ENCODE measurements at regions not wholly inside any gene's neighbourhood (a gene's known extent, or its start where the extent isn't known, plus 50 kb on each side); places are given as distances from the start of the nearest gene placed in this dataset.

DNA sequence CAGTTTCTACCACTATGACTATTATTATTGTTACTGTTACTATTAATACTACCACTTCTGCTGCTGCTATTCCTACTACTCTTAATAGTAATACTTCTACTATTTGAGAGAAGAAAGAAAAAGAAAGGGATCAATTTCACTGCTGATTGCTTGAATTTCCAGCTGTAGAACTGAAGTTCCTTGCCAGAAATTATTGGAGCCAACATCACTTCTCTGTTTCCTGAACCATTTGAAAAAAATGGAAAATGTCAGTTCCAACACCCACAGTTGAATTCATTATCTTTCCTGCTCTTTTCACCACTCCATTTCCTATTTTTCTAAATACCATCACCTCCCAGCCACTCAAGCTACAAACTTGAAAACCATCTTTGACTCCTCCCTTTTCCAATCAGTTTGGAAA lies 54.1 kb upstream of the PIK3C2G start:
- DNase-seq (ENCODE audit: low read depth) = no peak

DNA sequence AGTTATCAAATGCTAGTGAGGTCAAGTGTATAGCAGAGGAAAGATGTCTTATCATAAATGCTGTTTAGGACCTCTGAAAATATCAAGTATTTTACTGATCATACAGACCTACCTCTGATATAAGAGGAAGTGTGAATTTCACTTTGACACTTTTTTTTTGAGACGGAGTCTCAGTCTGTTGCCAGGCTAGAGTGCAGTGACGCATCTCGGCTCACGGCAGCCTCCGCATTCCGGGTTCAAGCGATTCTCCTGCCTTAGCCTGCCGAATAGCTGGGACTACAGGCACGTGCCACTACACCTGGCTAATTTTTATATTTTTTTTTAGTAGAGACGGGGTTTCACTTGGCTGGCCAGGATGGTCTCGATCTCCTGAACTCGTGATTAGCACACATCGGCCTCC lies 55.1 kb upstream of the PIK3C2G start:
- no peak for DNase-seq (ENCODE audit: low read depth)

DNA sequence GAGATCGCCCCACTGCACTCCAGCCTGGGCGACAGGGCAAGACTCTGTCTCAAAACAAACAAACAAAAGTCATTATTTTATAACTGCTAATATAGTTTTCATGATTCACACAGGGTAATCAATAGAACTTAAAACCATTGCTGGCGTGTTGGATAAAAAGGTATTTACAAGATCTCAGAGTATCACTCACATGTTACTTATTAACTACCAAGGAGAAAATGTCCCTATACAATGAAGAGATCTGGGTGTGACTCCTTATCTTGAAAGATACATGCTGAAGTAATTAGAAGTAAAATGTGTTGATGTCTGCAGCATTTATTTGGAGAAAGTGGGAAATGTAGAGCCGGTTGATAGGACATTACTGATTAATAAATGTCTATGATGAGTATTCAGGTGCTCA lies 57.3 kb upstream of the PIK3C2G start:
- DNase-seq (ENCODE audit: low read depth) = no peak

DNA sequence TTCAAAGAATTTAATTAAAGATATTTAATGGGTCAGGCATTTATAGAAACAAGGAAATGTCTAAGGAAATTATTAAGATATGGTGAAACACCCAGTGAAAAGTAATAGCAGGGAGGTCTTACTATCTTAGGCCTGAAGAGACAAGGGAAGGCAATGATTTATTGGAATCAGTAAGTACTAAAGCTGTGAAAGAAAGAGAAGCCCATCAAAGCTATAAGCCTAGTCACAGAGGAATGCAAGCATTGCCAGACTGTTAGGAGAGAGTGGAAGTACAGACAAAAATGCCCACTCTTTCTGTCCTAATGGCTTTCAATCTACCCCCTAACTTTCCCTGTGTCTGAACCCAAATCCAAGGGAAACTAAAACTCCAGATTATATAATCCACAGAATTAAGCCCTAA lies 69.2 kb upstream of the PIK3C2G start:
- DNase-seq (ENCODE audit: low read depth) = no peak

DNA sequence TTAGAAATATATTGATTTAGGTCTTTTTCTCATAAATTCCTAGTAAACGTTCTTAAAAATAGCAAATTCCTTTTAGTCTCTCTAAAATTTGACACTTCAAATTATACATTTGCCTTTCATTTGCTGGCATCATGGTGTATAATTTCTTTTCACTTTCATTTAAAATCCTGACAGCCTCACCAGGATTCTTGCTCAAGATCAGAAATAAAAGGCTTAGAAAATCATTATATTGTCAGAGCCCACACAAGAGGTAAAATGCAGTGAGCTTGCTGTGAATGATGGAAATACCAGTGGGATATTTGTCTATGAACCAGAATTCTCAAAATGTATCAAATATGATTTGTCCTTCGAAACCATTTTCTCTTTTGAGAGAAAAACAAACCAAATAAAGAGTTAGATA lies 78.2 kb upstream of the PIK3C2G start:
- no peak for DNase-seq (ENCODE audit: low read depth)

DNA sequence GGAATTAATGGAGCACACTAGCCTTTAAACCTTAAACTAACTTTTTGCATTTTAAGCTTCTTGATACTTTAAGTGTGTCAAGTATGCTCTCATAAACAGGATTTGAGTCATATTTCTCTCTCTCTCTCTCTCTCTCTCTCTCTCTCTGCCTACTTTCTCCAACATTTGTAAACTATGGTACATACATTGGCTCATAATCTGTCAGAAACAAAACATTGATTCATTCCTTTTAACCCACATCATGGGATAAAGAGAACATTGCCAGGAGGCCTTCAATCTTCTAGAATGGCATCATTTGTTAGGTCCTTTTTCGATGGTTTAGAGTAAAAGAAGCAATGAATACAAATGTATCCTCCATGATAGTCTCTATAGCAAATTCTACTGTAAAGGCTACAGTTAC lies 81.6 kb upstream of the RERGL start:
- peak; percentile 63 for DNase-seq (ENCODE audit: low read depth)

DNA sequence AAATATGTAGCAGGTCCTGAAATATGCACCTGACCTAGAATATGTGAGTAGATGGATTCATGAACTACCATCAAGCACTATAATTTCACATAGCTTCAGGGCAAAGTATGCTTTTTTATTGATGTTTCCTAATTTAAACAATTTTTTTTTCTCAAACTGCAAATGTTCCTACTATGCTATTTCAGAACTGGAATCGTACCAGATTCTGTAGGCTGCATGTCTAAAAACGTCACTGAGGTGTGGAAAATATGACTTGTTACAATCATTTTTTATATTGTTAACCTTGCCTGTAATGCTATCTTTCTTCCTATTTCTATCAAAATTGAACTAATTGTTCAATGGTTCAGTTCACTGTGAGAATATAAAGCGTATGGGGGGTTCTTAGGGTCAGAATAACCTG lies 78.0 kb upstream of the RERGL start:
- no peak for DNase-seq (ENCODE audit: low read depth)

DNA sequence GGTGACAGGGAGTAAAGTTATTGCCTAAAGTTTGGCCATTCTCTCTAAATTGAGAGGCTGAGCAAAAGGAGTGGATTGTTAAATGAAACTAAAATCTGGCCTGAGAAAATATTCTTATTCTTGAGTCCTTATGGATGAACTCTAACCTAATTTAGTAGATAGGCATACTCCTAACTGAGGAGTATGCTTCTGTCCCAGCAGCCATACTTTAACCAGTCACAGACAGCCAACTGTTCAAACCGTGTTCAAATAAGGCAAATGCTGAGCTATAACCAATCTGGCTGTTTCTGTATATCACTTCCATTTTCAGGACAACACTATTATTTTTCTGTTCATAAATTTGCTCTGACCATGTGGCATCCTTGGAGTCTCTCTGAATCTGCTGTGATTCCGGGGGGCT lies 75.9 kb upstream of the RERGL start:
- DNase-seq (ENCODE audit: low read depth) = no peak

DNA sequence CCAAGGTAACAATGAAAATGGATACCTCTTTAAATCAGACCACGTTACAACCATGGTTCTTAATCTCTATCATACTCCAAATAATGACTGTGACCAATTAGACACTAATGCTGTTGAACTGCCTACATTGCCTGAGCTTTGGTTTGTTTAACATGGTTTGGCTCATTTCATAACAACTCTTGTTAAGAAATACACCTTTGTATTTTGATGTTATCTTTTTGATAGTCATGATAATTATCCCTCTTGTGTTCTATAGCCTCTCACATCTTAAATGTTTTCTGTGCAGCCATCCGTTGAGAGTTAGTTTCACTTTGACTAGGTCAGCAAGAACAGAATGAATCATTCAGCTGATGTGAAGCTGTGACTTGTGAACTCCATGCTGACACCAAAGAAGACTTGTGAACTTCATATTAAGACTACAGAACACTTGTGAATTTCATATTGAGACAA lies 75.5 kb upstream of the RERGL start:
- DNase-seq (ENCODE audit: low read depth) = no peak

DNA sequence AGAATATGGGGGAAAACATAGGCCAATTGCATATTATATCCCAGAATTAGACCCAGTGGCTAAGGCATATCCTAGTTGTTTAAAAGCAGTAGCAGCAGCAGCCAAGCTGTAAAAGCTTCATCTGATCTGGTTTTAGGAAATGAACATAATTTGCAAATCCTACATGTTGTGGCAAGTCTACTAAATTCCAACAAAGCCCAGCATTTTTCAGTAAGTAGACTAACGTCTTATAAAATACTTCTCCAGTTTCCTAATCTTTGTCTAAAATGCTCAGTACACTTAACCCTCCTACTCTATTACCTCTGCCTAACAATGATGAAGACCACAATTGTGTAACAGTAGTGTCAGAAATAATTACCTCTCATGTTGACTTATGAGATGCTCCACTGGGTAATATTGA lies 70.9 kb upstream of the RERGL start:
- no peak for DNase-seq (ENCODE audit: low read depth)

DNA sequence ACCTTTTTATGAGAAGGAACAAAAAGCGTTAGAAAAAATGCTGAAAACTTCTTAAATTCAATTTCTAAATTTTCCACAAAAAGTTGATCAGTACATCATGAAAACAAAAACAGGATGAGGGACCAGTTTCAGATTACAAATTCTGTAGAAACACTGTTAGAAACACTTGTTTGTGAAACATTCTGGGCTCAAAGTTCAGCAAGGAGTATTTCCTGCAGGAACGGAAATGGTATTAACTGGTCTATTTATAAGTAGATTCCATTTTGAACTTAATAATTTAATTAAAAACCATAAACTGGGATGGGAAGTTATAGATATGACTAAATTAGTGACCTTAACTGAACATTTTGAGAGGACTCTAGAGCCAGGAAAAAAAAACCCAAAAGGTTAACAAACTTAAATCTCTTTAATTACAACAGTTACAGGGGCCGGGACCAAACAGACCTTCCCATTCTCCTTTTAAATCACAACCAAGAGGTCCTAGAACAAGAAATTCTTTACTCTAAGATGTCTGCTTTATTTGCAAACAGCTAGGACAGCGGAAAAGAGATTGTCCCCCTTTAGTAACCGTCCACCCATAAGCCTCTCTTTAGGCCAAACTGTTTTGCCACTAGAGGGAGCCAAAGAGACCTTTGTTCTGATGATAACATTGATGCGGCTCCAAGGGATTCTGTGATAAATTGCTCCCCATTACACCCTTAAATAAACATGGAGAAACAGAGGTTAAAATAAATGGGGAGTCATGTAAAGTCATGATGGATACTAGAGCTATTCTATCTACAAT lies 69.0 kb upstream of the RERGL start:
- no peak for DNase-seq (ENCODE audit: low read depth)

DNA sequence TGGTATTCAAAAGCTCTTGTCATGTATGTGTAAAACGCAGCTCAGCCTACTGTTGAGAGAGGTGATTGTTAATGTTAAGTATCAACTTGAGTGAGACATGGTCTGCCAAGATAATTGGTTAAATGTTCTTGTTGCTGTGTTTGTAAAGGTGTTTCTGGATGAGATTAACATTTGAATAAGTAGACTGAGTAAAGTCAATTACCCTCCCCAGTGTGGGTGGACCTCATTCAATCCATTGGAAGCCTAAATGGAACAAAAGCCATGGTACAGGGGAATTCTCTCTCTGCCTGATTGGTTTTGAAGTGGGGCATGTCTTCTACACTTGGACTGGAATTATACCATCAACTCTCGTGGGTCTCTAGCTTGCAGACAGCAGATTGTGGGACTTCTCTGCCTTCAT lies 63.8 kb upstream of the RERGL start:
- DNase-seq (ENCODE audit: low read depth) = no peak

DNA sequence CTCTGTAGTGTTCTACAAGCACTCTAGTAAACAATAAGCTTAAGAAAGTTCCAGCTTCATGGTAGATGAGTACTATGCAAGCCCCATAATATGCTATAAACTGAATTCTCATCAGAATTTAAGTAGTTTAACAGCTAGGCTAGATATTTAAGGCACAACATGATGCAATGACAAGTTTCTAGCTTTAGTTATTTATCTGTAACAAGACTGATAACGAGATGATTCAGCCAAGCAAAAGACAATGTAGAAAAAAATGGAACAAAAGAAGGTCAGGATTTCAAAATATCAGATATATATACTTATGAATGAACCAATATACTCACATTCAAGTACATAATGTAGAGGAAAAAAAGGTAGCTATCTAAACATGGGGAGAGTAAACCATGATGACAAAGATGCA lies 61.0 kb upstream of the RERGL start:
- DNase-seq (ENCODE audit: low read depth) = no peak

DNA sequence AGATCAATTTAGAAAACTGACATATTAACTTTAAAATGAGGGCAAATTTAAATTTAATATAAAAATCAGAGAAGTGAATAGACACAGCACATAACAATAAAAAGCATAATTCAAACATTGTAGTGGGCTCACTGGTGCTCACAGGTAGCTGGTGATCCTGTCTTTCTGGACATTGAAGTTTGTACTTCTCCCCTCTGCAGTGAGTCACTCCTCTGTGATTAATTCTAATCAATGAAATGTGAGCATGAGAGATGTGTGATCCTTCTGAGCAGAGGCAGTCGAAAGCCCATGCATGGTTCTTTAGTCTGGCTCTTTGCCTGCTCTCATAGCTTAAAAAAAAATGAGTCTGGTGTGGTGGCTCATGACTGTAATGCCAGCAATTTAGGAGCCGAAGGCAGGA lies 59.0 kb upstream of the RERGL start:
- no peak for DNase-seq (ENCODE audit: low read depth)

DNA sequence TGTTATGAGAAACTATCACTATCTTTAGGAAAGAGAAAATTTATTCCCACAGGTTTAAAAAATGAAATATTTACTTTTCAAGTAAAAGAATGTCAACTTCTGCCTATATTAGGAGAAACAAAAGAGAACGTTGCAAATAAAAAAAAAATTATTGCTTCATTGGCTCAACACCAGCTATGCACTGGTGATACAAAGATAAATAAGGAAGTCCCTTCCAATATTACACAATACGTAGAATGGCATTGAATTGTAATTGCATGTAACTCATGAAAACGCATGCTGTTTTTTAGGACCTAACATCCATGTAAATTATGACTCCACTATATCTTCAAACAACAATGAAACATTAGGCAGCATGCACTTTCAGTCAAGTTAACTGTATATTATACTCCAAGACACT lies 56.4 kb upstream of the RERGL start:
- no peak for DNase-seq (ENCODE audit: low read depth)

DNA sequence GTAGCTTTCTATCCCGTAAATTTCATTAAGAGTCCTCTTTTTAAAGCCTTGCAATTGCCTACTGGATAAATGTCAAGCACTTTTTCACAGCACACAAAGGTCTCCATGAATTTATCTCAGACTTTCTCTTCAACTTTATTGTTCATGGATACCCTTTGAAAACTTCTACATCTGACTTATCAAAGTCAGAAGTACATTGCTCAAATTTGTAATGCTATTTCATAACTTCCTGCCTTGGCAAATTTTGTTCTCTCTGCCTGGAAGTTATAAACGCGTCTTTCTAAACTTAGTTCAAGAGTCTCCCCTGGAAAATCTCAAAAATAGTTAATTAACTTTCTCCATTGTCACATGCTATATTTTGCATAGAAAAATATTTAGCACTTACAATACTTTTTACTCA lies 55.9 kb upstream of the RERGL start:
- no peak for DNase-seq (ENCODE audit: low read depth)

DNA sequence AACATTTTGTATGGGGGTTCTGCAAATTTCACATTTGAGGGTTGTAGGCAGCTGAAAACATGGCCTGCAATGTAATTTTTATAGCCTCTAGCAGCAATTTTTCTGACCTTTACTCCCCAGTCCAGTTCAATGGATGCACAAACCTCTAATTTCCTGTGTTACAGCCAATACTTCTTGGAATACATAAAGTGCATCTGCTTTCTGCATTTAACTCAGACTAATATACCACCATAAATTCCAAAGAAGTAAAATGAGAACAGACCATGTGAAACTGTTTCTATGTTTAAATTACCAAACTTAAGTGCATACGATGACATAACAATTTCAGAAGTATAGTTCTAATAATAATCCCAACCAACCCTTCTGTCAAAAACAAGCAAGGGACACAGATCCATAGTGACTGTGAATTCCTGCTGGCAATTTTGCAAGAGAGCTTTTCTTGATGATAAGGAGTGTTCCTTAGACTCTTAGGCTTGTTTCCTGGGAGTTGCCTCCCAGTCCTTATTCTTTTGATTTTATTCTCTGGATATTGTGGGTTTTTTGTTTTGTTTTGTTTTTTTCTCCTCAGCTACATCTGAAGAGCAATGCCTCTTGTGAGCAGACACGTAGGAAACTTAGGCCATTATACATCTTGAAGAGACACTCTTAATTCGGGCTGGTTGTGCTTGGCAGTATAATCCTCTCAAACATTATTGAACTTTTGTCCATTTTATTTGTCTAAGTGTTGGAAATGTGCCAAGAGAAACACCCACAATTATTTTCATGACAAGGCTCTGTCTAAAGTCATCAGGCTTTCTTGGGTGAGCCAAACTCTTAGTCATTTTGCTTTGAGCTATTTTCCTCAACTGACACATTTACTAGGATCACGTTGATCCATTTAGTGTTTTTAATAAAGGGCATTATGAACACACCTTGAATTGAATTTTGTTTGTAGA lies 51.3 kb upstream of the RERGL start:
- DNase-seq (ENCODE audit: low read depth) = peak; percentile 18

DNA sequence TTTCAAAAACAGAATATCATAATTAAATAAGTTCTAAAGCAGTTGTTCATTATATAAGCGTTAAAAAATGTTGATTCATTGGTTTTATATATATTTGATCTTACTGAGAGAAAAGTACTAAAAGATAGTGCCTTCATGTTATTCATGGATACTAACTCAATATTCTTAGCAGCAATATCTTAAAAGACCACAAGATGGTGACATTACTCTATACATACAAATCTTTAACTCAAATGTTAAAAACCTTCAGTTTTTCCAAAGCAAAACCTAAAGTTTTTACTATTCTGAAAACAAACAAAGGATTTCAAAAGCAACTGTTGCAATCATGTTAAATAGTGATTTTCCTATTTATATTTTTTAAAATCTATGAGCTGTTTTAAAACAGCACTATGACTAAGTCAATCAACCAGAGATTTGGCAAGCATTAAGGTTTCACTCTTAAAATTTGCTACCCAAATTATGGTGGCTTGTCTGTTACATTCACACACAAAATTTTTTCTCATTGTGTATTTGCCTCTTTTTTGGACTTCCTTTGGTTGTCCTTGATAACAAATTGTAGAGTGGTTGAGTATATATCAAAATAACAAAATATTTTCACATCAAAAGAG lies 50.1 kb upstream of the RERGL start:
- DNase-seq (ENCODE audit: low read depth) = peak; percentile 26

Measured in HS-5 (cell line).